ENCODE measurements at regions not wholly inside any gene's neighbourhood (a gene's known extent, or its start where the extent isn't known, plus 50 kb on each side); places are given as distances from the start of the nearest gene placed in this dataset.

GRCh38 chr15:91380114-91380513 is 280.1 kb downstream of the SV2B start:
- Mint-ChIP-seq H3K27ac (no peak overlapping the region), H3K9me3 (peaks cover 5% of the 10 kb centered on the region), H3K36me3 (ENCODE audit: low read depth) (no peaks in the 10 kb centered on the region), H3K27me3 (peaks cover 2% of the 10 kb centered on the region), H3K4me1 (no peaks in the 10 kb centered on the region), H3K4me3 (no peak overlapping the region)
- DNase-seq, result no peak
- intact Hi-C loops (cut with micrococcal nuclease), result no loop called here
- TF ChIP-seq CTCF (IDR thresholded peaks at IDR 0.05), result no peak
- ChIA-PET CTCF (no interaction called here), POLR2A (no interaction called here)
- no peak for ATAC-seq (ENCODE audit: low read depth)

GRCh38 chr15:91383532-91383931 is 283.5 kb downstream of the SV2B start:
- Mint-ChIP-seq H3K36me3 (ENCODE audit: low read depth) (no peaks in the 10 kb centered on the region), H3K4me3 (no peak overlapping the region)
- CTCF ChIA-PET, result no interaction called here

GRCh38 chr15:91384189-91384730 is 284.2 kb downstream of the SV2B start:
- TF ChIP-seq CTCF (IDR thresholded peaks at IDR 0.05), result no peak
- POLR2A ChIA-PET, result no interaction called here

More at GRCh38 chr15:91383532-91383931, 283.5 kb downstream of the SV2B start:
- intact Hi-C loops (cut with micrococcal nuclease), result no loop called here
- POLR2A ChIA-PET, result no interaction called here
- no peak for TF ChIP-seq CTCF (IDR thresholded peaks at IDR 0.05)
- H3K27ac Mint-ChIP-seq, result no peak overlapping the region
- H3K4me1 Mint-ChIP-seq, result no peaks in the 10 kb centered on the region
- H3K9me3 Mint-ChIP-seq, result peaks cover 8% of the 10 kb centered on the region
- H3K27me3 Mint-ChIP-seq, result no peaks in the 10 kb centered on the region
- DNase-seq (no peak), ATAC-seq (ENCODE audit: low read depth) (no peak)

GRCh38 chr15:91385311-91385710 is 285.3 kb downstream of the SV2B start:
- intact Hi-C loops (cut with micrococcal nuclease), result no loop called here
- Mint-ChIP-seq H3K4me1 (no peaks in the 10 kb centered on the region), H3K9me3 (peaks cover 8% of the 10 kb centered on the region), H3K36me3 (ENCODE audit: low read depth) (no peaks in the 10 kb centered on the region), H3K27me3 (peaks cover 2% of the 10 kb centered on the region), H3K4me3 (no peak overlapping the region), H3K27ac (no peak overlapping the region)
- DNase-seq, result no peak
- POLR2A ChIA-PET, result no interaction called here
- no peak for ATAC-seq (ENCODE audit: low read depth)
- CTCF ChIA-PET, result no interaction called here
- no peak for TF ChIP-seq CTCF (IDR thresholded peaks at IDR 0.05)

More at GRCh38 chr15:91384189-91384730, 284.2 kb downstream of the SV2B start:
- no peaks in the 10 kb centered on the region for H3K27me3 Mint-ChIP-seq
- CTCF ChIA-PET, result no interaction called here
- H3K27ac Mint-ChIP-seq, result no peak overlapping the region
- H3K4me3 Mint-ChIP-seq, result no peak overlapping the region
- DNase-seq, result no peak
- H3K9me3 Mint-ChIP-seq, result peaks cover 8% of the 10 kb centered on the region
- no peak for ATAC-seq (ENCODE audit: low read depth)
- H3K4me1 Mint-ChIP-seq, result no peaks in the 10 kb centered on the region
- no peaks in the 10 kb centered on the region for H3K36me3 Mint-ChIP-seq (ENCODE audit: low read depth)
- intact Hi-C loops (cut with micrococcal nuclease), result no loop called here

- no peak overlapping the region for H3K4me3 Mint-ChIP-seq
- no peak for ATAC-seq (ENCODE audit: low read depth)
- ChIA-PET CTCF (no interaction called here), POLR2A (no interaction called here)
- no peak for TF ChIP-seq CTCF (IDR thresholded peaks at IDR 0.05)
- no peak overlapping the region for H3K27ac Mint-ChIP-seq
- H3K36me3 Mint-ChIP-seq (ENCODE audit: low read depth), result no peaks in the 10 kb centered on the region
- intact Hi-C loops (cut with micrococcal nuclease), result no loop called here
- H3K9me3 Mint-ChIP-seq, result peaks cover 5% of the 10 kb centered on the region
- no peak for DNase-seq
- peaks cover 20% of the 10 kb centered on the region for H3K27me3 Mint-ChIP-seq
- H3K4me1 Mint-ChIP-seq, result no peaks in the 10 kb centered on the region
These were observed 293.1 kb downstream of the SV2B start for GRCh38 chr15:91393186-91393585.
